CD4-positive, alpha-beta T cell (primary cell): ENCODE measurements at regions not wholly inside any gene's neighbourhood (a gene's known extent, or its start where the extent isn't known, plus 50 kb on each side); places are given as distances from the start of the nearest gene placed in this dataset.

ENCODE experiments used
- ATAC-seq: fragments of 200-7000 bp; cut with Tn5 transposase; one replicate; pipeline ENCODE4 v1.10.0; 2022; ENCODE audit warnings: mild to moderate bottlenecking; ENCODE audit not compliant: poor library complexity
- CTCF ChIA-PET: fragments of 350-600 bp; sonication (Branson Sonifier 250); formaldehyde crosslinking; loops from one replicate; lab custom pipeline; 2021; ENCODE audit warnings: antibody characterized with exemption, inconsistent platforms; lab: Charles Lee
- POLR2A ChIA-PET: fragments of 350-600 bp; sonication (Branson Sonifier 250); formaldehyde crosslinking; loops from one replicate; lab custom pipeline; 2021; ENCODE audit warnings: antibody characterized with exemption, inconsistent platforms; lab: Charles Lee
- DNase-seq, 14 experiments: peaks; one replicate each; pipeline ENCODE4 v3.0.0-alpha.2; 2013 to 2020; ENCODE audit warnings: mixed read lengths in 2 of 14
- H3K27ac ChIP-seq, 2 donors: one replicate each; pipeline versions ENCODE4 v1.5.1 to v1.7.0; 2013; ENCODE audit warnings: low read length in 2 of 2, low read depth in 1 of 2, mild to moderate bottlenecking in 1 of 2
- H3K27me3 ChIP-seq, 2 experiments: 1 replicate in 1 of 2; 2 replicates in 1 of 2; pipeline versions ENCODE4 v1.6.1 to v1.7.0; 2013; ENCODE audit warnings: low read length in 2 of 2, control low read depth in 1 of 2, mild to moderate bottlenecking in 1 of 2, moderate library complexity in 1 of 2; ENCODE audit not compliant: insufficient read depth in 2 of 2, control insufficient read depth in 1 of 2
- H3K36me3 ChIP-seq: one replicate; pipeline ENCODE4 v1.6.1; 2013; ENCODE audit warnings: low read length, control low read depth; ENCODE audit not compliant: insufficient read depth
- H3K4me1 ChIP-seq: one replicate; pipeline ENCODE4 v1.6.1; 2013; ENCODE audit warnings: low read length, control low read depth; ENCODE audit not compliant: insufficient read depth
- H3K4me3 ChIP-seq: one replicate; pipeline ENCODE4 v1.5.1; 2013; ENCODE audit warnings: mild to moderate bottlenecking, low read length, moderate library complexity
- H3K9me3 ChIP-seq, 2 experiments: 1 replicate in 1 of 2; 2 replicates in 1 of 2; pipeline versions ENCODE4 v1.6.1 to v1.7.0; 2013; ENCODE audit warnings: low read length in 2 of 2, mild to moderate bottlenecking in 2 of 2, control low read depth in 1 of 2, moderate library complexity in 1 of 2; ENCODE audit not compliant: control insufficient read depth in 1 of 2, insufficient read depth in 1 of 2
- H3K27ac Mint-ChIP-seq: one replicate; pipeline ENCODE4 v1.8.0; 2020; ENCODE audit warnings: mixed read lengths
- H3K27me3 Mint-ChIP-seq: one replicate; pipeline ENCODE4 v1.8.0; 2021; ENCODE audit warnings: mixed read lengths
- H3K36me3 Mint-ChIP-seq: one replicate; pipeline ENCODE4 v1.8.0; 2021; ENCODE audit warnings: low read depth, mixed read lengths
- H3K4me1 Mint-ChIP-seq: one replicate; pipeline ENCODE4 v1.8.0; 2021; ENCODE audit warnings: low read depth, mixed read lengths
- H3K4me3 Mint-ChIP-seq: one replicate; pipeline ENCODE4 v1.8.0; 2020; ENCODE audit warnings: mild to moderate bottlenecking, mixed read lengths
- H3K9me3 Mint-ChIP-seq: one replicate; pipeline ENCODE4 v1.8.0; 2020; ENCODE audit warnings: mixed read lengths
- intact Hi-C, 2 experiments: fragments of 100-400 bp; cut with DNase I in 1 of 2; cut with micrococcal nuclease in 1 of 2; formaldehyde crosslinking; loops; one replicate each; pipeline versions ENCODE4 v1.15.1 to v1.9.0; 2023 to 2025; cut with DNase I, micrococcal nuclease
- TF ChIP-seq, protein P1 (sequence below): fragments of 200-600 bp; IDR thresholded peaks from one replicate; pipeline ENCODE4 v1.8.0; 2022; ENCODE audit warnings: antibody characterized with exemption, mild to moderate bottlenecking

DNA sequence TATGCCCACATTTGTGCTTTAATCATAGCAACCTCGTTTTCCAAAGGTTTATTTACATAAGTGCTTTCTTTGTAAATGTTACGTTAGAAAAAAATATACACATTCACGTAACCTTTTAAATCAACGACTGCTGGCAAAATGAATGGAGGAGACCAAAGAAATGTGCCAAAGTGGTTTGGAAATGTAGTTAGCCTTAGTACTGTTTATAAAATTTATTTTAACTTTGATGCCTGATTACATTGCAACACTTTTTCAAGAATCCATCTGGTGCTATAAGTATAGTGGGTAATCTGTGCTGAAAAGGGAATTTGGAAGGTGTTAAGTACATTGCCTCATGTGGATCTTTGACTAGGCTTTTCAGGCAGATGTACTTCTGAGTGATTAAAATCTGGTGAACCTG lies 108.9 kb downstream of the IFI44 start:
- Mint-ChIP-seq H3K27me3 (no peaks in the 10 kb centered on the region), H3K4me1 (no peaks in the 10 kb centered on the region), H3K4me3 (no peak overlapping the region), H3K36me3 (no peaks in the 10 kb centered on the region), H3K9me3 (peaks cover 10% of the 10 kb centered on the region), H3K27ac (no peak overlapping the region)
- CTCF ChIA-PET = no interaction called here
- ATAC-seq (no peak), DNase-seq (no peak)
- POLR2A ChIA-PET = no interaction called here
- H3K27ac ChIP-seq = no peak overlapping the region
- H3K36me3 ChIP-seq = no peaks in the 10 kb centered on the region
- H3K4me1 ChIP-seq = no peaks in the 10 kb centered on the region
- intact Hi-C loops = no loop called here
- no peak overlapping the region for H3K4me3 ChIP-seq
- H3K9me3 ChIP-seq = peaks cover 0 to 5% of the 10 kb centered on the region in 2 experiments
- TF ChIP-seq, protein P1, sequence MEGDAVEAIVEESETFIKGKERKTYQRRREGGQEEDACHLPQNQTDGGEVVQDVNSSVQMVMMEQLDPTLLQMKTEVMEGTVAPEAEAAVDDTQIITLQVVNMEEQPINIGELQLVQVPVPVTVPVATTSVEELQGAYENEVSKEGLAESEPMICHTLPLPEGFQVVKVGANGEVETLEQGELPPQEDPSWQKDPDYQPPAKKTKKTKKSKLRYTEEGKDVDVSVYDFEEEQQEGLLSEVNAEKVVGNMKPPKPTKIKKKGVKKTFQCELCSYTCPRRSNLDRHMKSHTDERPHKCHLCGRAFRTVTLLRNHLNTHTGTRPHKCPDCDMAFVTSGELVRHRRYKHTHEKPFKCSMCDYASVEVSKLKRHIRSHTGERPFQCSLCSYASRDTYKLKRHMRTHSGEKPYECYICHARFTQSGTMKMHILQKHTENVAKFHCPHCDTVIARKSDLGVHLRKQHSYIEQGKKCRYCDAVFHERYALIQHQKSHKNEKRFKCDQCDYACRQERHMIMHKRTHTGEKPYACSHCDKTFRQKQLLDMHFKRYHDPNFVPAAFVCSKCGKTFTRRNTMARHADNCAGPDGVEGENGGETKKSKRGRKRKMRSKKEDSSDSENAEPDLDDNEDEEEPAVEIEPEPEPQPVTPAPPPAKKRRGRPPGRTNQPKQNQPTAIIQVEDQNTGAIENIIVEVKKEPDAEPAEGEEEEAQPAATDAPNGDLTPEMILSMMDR = no peak
- no peaks in the 10 kb centered on the region for H3K27me3 ChIP-seq

DNA sequence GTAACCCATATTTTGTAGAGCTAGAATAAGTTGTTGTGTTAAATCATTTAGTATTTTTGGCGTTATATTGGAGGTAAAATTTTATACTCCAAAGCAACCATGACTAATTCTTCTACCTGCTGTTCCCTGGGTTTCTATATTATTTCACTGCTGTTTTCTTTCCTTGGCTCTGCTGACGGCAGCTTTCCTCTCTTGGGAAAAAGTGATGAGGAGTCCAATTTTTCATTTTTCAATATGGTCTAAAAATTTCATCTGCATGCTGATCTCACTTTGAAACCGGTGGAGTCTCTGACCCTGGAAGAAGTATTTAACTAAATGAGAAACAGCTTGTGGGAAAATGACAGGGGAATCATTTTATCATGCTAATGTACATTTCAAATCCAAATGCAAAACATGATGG lies 110.2 kb downstream of the IFI44 start:
- POLR2A ChIA-PET = no interaction called here
- Histone ChIP-seq H3K27ac (no peak overlapping the region), H3K4me1 (no peaks in the 10 kb centered on the region), H3K27me3 (no peaks in the 10 kb centered on the region), H3K4me3 (no peak overlapping the region), H3K36me3 (no peaks in the 10 kb centered on the region), H3K9me3 (no peaks in the 10 kb centered on the region)
- CTCF ChIA-PET = no interaction called here
- no peak overlapping the region for H3K4me3 Mint-ChIP-seq
- ATAC-seq (no peak), DNase-seq (no peak)
- TF ChIP-seq, protein P1 = no peak
- intact Hi-C loops = no loop called here
- H3K4me1 Mint-ChIP-seq = no peaks in the 10 kb centered on the region
- H3K27me3 Mint-ChIP-seq = no peaks in the 10 kb centered on the region
- peaks cover 7% of the 10 kb centered on the region for H3K9me3 Mint-ChIP-seq
- no peak overlapping the region for H3K27ac Mint-ChIP-seq
- no peaks in the 10 kb centered on the region for H3K36me3 Mint-ChIP-seq

GRCh38 chr1:78760858-78761257 lies 111.2 kb downstream of the IFI44 start:
- Mint-ChIP-seq H3K4me1 (no peaks in the 10 kb centered on the region), H3K27me3 (no peaks in the 10 kb centered on the region), H3K36me3 (no peaks in the 10 kb centered on the region), H3K27ac (no peak overlapping the region), H3K4me3 (no peak overlapping the region), H3K9me3 (peaks cover 4% of the 10 kb centered on the region)
- Histone ChIP-seq H3K27ac (no peak overlapping the region), H3K4me1 (no peaks in the 10 kb centered on the region), H3K9me3 (no peaks in the 10 kb centered on the region), H3K4me3 (no peak overlapping the region), H3K27me3 (no peaks in the 10 kb centered on the region), H3K36me3 (no peaks in the 10 kb centered on the region)
- ChIA-PET CTCF (no interaction called here), POLR2A (no interaction called here)
- TF ChIP-seq, protein P1 = no peak
- ATAC-seq (no peak), DNase-seq (no peak)
- intact Hi-C loops = no loop called here
